GM13977 (cell line): ENCODE measurements at regions not wholly inside any gene's neighbourhood (a gene's known extent, or its start where the extent isn't known, plus 50 kb on each side); places are given as distances from the start of the nearest gene placed in this dataset.

Experiments used
- DNase-seq: peaks from one replicate; pipeline ENCODE4 v3.0.0; 2012; ENCODE audit warnings: low spot score
- in situ Hi-C: fragments of 300-500 bp; cut with MboI; formaldehyde crosslinking; loops from one replicate; pipeline ENCODE4 v1.12.0; 2022; ENCODE audit warnings: low sequenced_read_pairs, low pct_unique_long_range_greater_than_20kb, mixed read lengths, inconsistent platforms; ENCODE audit not compliant: unreplicated experiment
- TF ChIP-seq, protein P1 (sequence below): IDR thresholded peaks from 2 replicates; pipeline ENCODE4 v1.5.1; 2012; ENCODE audit warnings: mild to moderate bottlenecking, control low read depth; ENCODE audit not compliant: insufficient read depth; ENCODE audit errors: extremely low read depth, missing control alignments

- in situ Hi-C loops = no loop called here
- DNase-seq = no peak
- TF ChIP-seq, protein P1, sequence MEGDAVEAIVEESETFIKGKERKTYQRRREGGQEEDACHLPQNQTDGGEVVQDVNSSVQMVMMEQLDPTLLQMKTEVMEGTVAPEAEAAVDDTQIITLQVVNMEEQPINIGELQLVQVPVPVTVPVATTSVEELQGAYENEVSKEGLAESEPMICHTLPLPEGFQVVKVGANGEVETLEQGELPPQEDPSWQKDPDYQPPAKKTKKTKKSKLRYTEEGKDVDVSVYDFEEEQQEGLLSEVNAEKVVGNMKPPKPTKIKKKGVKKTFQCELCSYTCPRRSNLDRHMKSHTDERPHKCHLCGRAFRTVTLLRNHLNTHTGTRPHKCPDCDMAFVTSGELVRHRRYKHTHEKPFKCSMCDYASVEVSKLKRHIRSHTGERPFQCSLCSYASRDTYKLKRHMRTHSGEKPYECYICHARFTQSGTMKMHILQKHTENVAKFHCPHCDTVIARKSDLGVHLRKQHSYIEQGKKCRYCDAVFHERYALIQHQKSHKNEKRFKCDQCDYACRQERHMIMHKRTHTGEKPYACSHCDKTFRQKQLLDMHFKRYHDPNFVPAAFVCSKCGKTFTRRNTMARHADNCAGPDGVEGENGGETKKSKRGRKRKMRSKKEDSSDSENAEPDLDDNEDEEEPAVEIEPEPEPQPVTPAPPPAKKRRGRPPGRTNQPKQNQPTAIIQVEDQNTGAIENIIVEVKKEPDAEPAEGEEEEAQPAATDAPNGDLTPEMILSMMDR = no peak
Measured at GRCh38 chr6:33875696-33876095, 71.9 kb upstream of the MLN start.

- in situ Hi-C loops = no loop called here
Measured at GRCh38 chr6:33875141-33875581, 71.4 kb upstream of the MLN start.

GRCh38 chr6:33874136-33874760 is 70.4 kb upstream of the MLN start:
- in situ Hi-C loops = no loop called here
- no peak for DNase-seq
- TF ChIP-seq, protein P1 = no peak

More at GRCh38 chr6:33875141-33875581, 71.4 kb upstream of the MLN start:
- no peak for DNase-seq
- TF ChIP-seq, protein P1 = no peak

DNA sequence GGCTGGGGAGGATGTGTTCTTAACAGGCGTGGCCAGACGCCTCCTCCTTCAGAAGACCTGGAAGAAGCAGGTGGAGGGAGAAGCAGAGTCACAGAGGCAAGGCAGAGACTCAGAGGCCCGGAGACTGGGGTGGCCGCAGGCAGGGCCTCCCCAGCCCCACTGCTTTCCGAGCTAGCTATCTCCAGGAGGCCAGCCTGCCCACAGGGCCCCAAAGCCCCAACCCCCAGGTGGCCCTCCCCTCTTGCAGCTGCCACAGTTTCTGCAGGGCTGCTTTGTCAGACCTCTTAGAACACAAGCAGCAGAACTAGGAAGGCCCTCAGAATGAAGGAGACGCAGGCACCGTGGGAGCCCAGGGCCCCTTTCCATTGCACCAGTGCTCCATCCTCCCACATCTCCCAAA is 69.0 kb upstream of the MLN start:
- in situ Hi-C loops = no loop called here
- TF ChIP-seq, protein P1 = no peak
- DNase-seq = no peak

- in situ Hi-C loops = no loop called here
- TF ChIP-seq, protein P1 = no peak
- DNase-seq = no peak
Measured at GRCh38 chr6:33869826-33870423, 66.1 kb upstream of the MLN start.

DNA sequence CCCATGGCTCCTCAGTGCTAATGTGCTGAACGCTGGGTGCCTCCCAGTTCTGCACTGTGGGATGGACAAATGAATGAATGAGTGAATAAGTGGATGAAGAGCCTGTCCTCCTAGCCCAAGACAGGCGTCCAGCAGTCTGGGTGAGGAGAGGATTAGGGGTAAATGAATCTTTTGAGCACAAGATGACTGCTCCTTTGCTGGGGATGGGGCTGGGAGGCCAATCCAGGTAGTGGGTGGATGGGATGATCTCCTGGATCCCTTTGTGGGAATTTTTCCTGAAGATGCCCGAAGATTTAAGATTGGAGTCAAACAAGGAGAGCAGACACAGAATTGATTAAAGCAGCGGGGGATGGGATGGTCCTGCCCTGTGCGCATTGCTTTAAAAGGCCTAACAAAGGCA is 65.3 kb upstream of the MLN start:
- TF ChIP-seq, protein P1 = no peak
- DNase-seq = no peak
- in situ Hi-C loops = no loop called here

- in situ Hi-C loops = no loop called here
- DNase-seq = no peak
- TF ChIP-seq, protein P1 = no peak
Measured at GRCh38 chr6:33868141-33868540, 64.3 kb upstream of the MLN start.
